ENCODE measurements at regions not wholly inside any gene's neighbourhood (a gene's known extent, or its start where the extent isn't known, plus 50 kb on each side); places are given as distances from the start of the nearest gene placed in this dataset.

DNA sequence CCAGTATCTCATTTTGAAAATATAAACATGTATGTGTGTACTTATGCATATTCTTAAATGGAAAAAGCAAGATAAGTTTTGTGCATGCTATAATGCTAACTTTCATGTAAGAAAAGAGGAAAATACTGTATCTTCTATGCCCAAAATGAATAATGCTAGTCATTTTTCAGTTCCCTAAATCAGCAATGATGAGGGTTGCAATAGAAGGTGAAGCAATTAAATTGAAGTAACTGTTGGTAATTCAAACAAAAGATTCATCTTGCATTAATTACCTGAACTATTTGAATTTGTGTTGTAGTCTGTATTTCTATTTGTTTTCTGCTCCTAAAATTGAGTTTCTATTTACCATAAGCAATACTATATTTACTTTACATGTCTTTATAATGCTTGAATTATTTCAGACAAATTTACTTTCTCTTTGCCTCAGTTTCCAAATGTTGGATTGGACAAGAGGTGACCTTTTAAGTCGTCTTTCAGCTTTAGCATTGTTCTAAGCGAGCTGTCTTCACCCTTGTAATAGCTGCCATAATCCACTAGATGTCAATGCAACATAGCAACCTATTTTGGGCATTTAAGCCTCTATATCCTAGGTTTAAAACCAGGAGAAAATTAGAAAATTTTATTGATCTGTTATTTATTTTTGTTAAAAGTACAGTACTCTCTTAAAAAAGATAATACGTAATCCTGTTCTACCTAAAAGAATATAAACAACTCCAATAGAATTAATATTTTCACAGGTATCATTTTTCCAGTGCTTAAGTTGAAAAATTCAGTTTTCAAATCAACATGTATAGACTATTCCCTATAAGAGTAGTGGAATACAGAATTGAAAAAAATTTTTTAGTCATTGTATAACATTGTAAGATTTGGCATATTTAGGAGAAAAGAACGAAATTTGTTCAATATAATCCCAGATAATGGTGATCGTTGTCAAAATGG, 52.3 kb upstream of the IFNGR1 start:
- DNase-seq (ENCODE audit: low read depth in 2 of 2), result no peak

DNA sequence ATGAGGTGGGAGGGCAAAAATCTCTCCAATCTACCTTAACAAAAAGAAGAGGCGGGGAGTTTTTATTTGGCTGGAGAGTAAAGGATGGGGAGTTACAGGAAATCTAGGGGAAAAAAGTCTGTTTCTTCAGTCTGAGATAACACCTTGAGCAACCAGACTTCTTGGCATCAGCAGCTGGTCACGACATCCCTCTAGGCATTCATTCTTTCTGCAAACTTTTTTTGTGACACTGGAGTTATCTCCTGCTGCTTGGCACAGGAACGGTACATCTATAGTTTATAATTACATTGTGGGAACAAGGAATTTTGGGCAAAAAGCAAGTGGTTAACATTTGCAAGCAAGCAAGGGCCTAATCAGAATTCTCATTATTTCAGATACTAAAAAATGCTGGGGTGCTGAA, 50.6 kb upstream of the IFNGR1 start:
- DNase-seq (ENCODE audit: low read depth in 2 of 2), result no peak

DNA sequence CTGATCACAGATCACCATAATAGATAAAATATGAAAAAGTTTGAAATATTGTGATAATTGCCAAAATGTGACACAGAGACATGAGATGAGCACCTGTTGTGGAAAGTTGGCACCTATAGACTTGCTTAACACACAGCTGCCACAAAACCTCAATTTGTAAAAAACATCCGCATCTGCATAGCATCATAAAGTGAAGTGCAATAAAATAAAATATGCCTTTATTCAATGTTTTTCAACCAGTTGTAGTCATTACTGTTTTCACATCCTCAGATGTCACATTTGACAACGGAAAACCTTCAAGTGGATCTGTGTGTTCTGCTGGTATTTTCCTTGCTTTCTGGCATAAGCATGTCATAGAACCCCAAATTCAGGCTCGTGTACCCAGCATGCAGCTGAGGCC, 50.2 kb upstream of the IFNGR1 start:
- DNase-seq (ENCODE audit: low read depth in 2 of 2), result no peak

All from stimulated activated CD8-positive, alpha-beta memory T cell treated with anti-CD3 and anti-CD28 coated beads, Interleukin-15, amount 100 ng/mL, for 4 hours (primary cell).